SK-N-SH treated with all-trans-retinoic acid at 6 μM for 48 hours (cell line): ENCODE measurements at regions not wholly inside any gene's neighbourhood (a gene's known extent, or its start where the extent isn't known, plus 50 kb on each side); places are given as distances from the start of the nearest gene placed in this dataset.

ENCODE experiments used
- ARNTL ChIP-seq: fragments of 450-650 bp; formaldehyde crosslinking; IDR thresholded peaks from 2 replicates; pipeline ENCODE4 v1.5.0; 2020; ENCODE audit warnings: low read depth, mild to moderate bottlenecking, moderate library complexity, borderline replicate concordance
- BACH2 ChIP-seq: fragments of 250-450 bp; sonication (Bioruptor Pico); IDR thresholded peaks from 2 replicates; pipeline ENCODE4 v1.9.0; 2021; ENCODE audit warnings: mild to moderate bottlenecking, borderline replicate concordance
- ESRRG ChIP-seq: fragments of 250-450 bp; sonication (Bioruptor Pico); IDR thresholded peaks from 2 replicates; pipeline ENCODE4 v1.6.1; 2021; ENCODE audit warnings: mild to moderate bottlenecking
- PPARA ChIP-seq: fragments of 250-450 bp; sonication (Bioruptor Pico); IDR thresholded peaks from 2 replicates; pipeline ENCODE4 v1.5.0; 2020; ENCODE audit warnings: mild to moderate bottlenecking, borderline replicate concordance
- TOX ChIP-seq: fragments of 250-450 bp; sonication (Bioruptor Pico); IDR thresholded peaks from 2 replicates; pipeline ENCODE4 v1.8.0; 2021; ENCODE audit warnings: mild to moderate bottlenecking, moderate library complexity, borderline replicate concordance
- ZC3H10 ChIP-seq: fragments of 250-450 bp; sonication (Bioruptor Pico); IDR thresholded peaks from 2 replicates; pipeline ENCODE4 v1.5.1; 2021; ENCODE audit warnings: mild to moderate bottlenecking, moderate library complexity
- TF ChIP-seq, protein P1 (sequence below): fragments of 250-450 bp; sonication (Bioruptor Pico); IDR thresholded peaks from 2 replicates; pipeline ENCODE4 v1.8.0; 2020; ENCODE audit warnings: mild to moderate bottlenecking, moderate library complexity, borderline replicate concordance
- TF ChIP-seq, protein P2 (sequence below): fragments of 250-450 bp; sonication (Bioruptor Pico); IDR thresholded peaks from 2 replicates; pipeline ENCODE4 v1.5.1; 2020; ENCODE audit warnings: low read depth, mild to moderate bottlenecking, moderate library complexity
- TF ChIP-seq, protein P3 (sequence below): fragments of 250-450 bp; sonication (Bioruptor Pico); IDR thresholded peaks from 2 replicates; pipeline ENCODE4 v1.8.0; 2021; ENCODE audit warnings: low read depth, mild to moderate bottlenecking, moderate library complexity, borderline replicate concordance
- TF ChIP-seq, protein P4 (sequence below): fragments of 250-450 bp; sonication (Bioruptor Pico); IDR thresholded peaks from 2 replicates; pipeline ENCODE4 v1.5.0; 2020; ENCODE audit warnings: mild to moderate bottlenecking, moderate library complexity

DNA sequence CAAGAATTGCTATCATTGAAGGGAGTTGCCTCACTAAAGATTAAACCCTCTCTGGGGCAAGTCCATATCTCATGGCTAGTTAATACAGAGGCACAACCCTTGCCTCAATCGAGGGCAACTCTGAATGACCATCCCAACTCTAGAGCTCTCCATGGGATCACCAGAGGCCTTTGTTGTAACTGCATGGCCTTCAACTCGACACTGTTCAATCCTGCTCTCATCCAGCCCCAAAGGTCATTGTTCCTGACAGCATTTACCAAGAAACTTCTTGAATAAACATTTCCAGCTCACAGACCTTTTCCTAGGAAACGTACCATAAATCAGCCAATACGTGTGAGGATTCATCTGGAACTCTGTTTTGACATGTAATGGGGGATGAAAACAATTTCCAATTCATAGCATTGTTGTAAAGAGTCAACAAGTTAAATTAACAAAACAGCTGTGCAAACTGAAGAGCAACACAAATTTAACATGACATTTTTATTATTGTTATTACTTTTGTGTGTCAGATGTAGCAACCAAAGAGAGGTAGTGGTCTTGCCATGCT is 452.7 kb downstream of the SUCLA2 start:
- no peak for TF ChIP-seq ESRRG
- TF ChIP-seq, protein P1, sequence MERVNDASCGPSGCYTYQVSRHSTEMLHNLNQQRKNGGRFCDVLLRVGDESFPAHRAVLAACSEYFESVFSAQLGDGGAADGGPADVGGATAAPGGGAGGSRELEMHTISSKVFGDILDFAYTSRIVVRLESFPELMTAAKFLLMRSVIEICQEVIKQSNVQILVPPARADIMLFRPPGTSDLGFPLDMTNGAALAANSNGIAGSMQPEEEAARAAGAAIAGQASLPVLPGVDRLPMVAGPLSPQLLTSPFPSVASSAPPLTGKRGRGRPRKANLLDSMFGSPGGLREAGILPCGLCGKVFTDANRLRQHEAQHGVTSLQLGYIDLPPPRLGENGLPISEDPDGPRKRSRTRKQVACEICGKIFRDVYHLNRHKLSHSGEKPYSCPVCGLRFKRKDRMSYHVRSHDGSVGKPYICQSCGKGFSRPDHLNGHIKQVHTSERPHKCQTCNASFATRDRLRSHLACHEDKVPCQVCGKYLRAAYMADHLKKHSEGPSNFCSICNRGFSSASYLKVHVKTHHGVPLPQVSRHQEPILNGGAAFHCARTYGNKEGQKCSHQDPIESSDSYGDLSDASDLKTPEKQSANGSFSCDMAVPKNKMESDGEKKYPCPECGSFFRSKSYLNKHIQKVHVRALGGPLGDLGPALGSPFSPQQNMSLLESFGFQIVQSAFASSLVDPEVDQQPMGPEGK (CRISPR knock-in tag) = no peak
- TF ChIP-seq, protein P2, sequence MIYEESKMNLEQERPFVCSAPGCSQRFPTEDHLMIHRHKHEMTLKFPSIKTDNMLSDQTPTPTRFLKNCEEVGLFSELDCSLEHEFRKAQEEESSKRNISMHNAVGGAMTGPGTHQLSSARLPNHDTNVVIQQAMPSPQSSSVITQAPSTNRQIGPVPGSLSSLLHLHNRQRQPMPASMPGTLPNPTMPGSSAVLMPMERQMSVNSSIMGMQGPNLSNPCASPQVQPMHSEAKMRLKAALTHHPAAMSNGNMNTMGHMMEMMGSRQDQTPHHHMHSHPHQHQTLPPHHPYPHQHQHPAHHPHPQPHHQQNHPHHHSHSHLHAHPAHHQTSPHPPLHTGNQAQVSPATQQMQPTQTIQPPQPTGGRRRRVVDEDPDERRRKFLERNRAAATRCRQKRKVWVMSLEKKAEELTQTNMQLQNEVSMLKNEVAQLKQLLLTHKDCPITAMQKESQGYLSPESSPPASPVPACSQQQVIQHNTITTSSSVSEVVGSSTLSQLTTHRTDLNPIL (CRISPR knock-in tag) = no peak
- no peak for TF ChIP-seq PPARA (CRISPR knock-in tag)
- TF ChIP-seq TOX (CRISPR knock-in tag) = no peak
- TF ChIP-seq, protein P3, sequence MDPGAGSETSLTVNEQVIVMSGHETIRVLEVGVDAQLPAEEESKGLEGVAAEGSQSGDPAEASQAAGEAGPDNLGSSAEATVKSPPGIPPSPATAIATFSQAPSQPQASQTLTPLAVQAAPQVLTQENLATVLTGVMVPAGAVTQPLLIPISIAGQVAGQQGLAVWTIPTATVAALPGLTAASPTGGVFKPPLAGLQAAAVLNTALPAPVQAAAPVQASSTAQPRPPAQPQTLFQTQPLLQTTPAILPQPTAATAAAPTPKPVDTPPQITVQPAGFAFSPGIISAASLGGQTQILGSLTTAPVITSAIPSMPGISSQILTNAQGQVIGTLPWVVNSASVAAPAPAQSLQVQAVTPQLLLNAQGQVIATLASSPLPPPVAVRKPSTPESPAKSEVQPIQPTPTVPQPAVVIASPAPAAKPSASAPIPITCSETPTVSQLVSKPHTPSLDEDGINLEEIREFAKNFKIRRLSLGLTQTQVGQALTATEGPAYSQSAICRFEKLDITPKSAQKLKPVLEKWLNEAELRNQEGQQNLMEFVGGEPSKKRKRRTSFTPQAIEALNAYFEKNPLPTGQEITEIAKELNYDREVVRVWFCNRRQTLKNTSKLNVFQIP (CRISPR knock-in tag) = no peak
- TF ChIP-seq ZC3H10 (CRISPR knock-in tag) = no peak
- TF ChIP-seq, protein P4, sequence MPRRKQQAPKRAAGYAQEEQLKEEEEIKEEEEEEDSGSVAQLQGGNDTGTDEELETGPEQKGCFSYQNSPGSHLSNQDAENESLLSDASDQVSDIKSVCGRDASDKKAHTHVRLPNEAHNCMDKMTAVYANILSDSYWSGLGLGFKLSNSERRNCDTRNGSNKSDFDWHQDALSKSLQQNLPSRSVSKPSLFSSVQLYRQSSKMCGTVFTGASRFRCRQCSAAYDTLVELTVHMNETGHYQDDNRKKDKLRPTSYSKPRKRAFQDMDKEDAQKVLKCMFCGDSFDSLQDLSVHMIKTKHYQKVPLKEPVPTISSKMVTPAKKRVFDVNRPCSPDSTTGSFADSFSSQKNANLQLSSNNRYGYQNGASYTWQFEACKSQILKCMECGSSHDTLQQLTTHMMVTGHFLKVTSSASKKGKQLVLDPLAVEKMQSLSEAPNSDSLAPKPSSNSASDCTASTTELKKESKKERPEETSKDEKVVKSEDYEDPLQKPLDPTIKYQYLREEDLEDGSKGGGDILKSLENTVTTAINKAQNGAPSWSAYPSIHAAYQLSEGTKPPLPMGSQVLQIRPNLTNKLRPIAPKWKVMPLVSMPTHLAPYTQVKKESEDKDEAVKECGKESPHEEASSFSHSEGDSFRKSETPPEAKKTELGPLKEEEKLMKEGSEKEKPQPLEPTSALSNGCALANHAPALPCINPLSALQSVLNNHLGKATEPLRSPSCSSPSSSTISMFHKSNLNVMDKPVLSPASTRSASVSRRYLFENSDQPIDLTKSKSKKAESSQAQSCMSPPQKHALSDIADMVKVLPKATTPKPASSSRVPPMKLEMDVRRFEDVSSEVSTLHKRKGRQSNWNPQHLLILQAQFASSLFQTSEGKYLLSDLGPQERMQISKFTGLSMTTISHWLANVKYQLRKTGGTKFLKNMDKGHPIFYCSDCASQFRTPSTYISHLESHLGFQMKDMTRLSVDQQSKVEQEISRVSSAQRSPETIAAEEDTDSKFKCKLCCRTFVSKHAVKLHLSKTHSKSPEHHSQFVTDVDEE = no peak
- no peak for TF ChIP-seq ARNTL (CRISPR knock-in tag)
- no peak for TF ChIP-seq BACH2 (CRISPR knock-in tag)
